ENCODE measurements at regions not wholly inside any gene's neighbourhood (a gene's known extent, or its start where the extent isn't known, plus 50 kb on each side); places are given as distances from the start of the nearest gene placed in this dataset.

DNA sequence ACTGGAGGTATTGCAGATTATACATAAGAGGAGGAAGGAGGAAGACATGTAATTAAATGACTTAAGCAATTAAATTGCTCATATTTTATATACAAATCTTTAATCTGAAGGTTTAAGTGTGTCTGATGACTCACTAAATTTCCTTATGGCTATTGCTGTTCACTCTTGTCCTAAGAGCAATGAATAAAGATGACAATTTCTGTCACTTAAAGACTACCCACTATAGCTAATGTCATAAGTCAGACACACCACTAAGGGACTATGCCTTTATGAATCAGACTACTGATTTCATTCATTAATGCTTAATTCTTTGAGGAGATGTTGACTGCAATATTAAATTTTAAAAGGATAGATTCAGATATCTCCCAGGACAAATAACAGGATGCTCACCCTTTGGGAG, 1514.7 kb downstream of the PCDH18 start:
- TF ChIP-seq CBFB (IDR thresholded peaks at IDR 0.05; ENCODE audit: low read depth), result no peak
- no peak for TF ChIP-seq MEF2B (IDR thresholded peaks at IDR 0.05; ENCODE audit: partially characterized antibody, poor library complexity, severe bottlenecking)
- TF ChIP-seq, protein P1, sequence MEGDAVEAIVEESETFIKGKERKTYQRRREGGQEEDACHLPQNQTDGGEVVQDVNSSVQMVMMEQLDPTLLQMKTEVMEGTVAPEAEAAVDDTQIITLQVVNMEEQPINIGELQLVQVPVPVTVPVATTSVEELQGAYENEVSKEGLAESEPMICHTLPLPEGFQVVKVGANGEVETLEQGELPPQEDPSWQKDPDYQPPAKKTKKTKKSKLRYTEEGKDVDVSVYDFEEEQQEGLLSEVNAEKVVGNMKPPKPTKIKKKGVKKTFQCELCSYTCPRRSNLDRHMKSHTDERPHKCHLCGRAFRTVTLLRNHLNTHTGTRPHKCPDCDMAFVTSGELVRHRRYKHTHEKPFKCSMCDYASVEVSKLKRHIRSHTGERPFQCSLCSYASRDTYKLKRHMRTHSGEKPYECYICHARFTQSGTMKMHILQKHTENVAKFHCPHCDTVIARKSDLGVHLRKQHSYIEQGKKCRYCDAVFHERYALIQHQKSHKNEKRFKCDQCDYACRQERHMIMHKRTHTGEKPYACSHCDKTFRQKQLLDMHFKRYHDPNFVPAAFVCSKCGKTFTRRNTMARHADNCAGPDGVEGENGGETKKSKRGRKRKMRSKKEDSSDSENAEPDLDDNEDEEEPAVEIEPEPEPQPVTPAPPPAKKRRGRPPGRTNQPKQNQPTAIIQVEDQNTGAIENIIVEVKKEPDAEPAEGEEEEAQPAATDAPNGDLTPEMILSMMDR (IDR thresholded peaks at IDR 0.05 in 2 of 3, conservative IDR thresholded peaks at IDR 0.05 in 1 of 3; ENCODE audit: control insufficient read depth in 2 of 3, extremely low read depth in 1 of 3, insufficient read depth in 1 of 3, low read depth in 3 of 3, low read length in 3 of 3), result no peak
- TF ChIP-seq CEBPB (IDR thresholded peaks at IDR 0.05; ENCODE audit: borderline replicate concordance in 1 of 2, low read depth in 2 of 2, low read length in 2 of 2), result no peak
- TF ChIP-seq SMARCA5 (IDR thresholded peaks at IDR 0.05), result no peak
- TF ChIP-seq SIN3A (IDR thresholded peaks at IDR 0.05; ENCODE audit: low read depth, low read length), result no peak
- TF ChIP-seq NFYB (IDR thresholded peaks at IDR 0.05; ENCODE audit: insufficient read depth, low read depth, low read length), result no peak
- TF ChIP-seq HDGF (IDR thresholded peaks at IDR 0.05), result no peak
